ENCODE measurements at regions not wholly inside any gene's neighbourhood (a gene's known extent, or its start where the extent isn't known, plus 50 kb on each side); places are given as distances from the start of the nearest gene placed in this dataset.

DNA sequence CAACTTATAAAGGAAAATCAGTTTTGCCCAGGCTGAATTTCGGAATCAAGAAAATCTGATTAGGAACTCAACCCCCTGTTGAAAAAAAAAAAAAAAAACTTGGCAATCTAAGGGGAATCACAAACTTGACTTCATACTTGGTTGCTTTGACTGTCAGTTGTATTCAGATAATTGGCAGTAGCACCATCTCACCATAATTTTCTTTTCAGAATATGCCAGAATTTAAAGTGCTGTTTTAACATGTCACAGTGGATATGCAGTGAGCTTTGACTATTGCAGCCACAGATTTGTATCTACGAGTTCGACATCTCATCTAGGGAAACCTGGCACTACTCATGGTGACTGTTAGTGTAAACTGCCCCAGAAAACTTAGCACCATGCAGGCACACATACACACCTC is 761.4 kb upstream of the KLHL29 start:
- WGBS, 3 donors: 83 to 87% (median 84%) methylated on average over 3 of the region's 3 CpGs

DNA sequence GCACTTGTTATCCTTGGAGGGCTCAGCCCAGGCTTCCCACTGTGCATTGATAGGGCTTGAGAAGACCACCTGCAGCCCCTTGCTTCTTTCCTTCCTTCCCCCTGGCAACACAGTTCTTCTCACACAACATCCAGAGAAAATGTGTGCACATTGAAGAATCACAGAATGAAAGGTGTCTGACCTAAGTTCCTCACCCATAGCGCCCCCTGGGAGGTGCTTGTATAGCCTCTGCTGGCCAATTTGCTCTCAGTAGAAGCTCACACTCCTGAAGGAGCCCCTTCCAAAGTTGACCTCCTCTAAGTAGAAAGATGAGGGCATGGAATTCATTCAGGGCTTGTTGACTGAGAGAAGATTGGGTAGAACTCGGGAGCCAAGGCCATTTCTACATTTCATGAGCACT is 758.4 kb upstream of the KLHL29 start:
- WGBS, 3 donors: 46 to 51% (median 47%) methylated on average over 2 of the region's 2 CpGs
- intact Hi-C loops (cut with DNase I): no loop called here

More for the DNA sequence above, 761.4 kb upstream of the KLHL29 start:
- intact Hi-C loops (cut with DNase I): no loop called here
- TF ChIP-seq CTCF (IDR thresholded peaks at IDR 0.05): no peak
- Histone ChIP-seq H3K4me1 (no peaks in the 10 kb centered on the region), H3K4me3 (no peak overlapping the region), H3K9me3 (no peaks in the 10 kb centered on the region), H3K36me3 (ENCODE audit: insufficient read depth in 1 of 2, low read depth in 1 of 2) (no peaks in the 10 kb centered on the region), H3K27me3 (ENCODE audit: insufficient read depth in 3 of 3, low read length in 2 of 3) (no peaks in the 10 kb centered on the region), H3K27ac (no peak overlapping the region)
- ATAC-seq: no peak
- DNase-seq: no peak

DNA sequence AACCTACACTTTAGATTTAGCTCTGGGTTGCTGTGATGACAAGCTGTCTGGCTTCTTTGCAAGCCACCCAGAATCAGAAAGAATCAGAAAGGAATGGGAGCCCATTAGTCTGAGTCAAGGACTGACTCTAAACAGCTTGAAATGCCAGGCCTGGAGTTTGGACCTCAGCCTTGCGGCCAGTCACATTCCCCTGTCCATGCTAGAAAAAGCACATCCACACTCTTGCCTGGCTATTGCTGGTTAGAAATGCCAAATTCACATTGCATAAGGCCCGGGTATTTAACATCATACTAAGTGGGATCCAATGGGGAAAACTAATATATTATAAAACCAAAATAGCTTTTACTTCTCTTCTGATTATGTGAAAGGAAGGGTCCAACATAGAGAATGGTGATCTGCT is 756.8 kb upstream of the KLHL29 start:
- no peak overlapping the region for H3K4me3 ChIP-seq
- no peaks in the 10 kb centered on the region for H3K9me3 ChIP-seq
- H3K4me1 ChIP-seq: no peaks in the 10 kb centered on the region
- no peaks in the 10 kb centered on the region for H3K27me3 ChIP-seq (ENCODE audit: insufficient read depth in 3 of 3, low read length in 2 of 3)
- intact Hi-C loops (cut with DNase I): no loop called here
- DNase-seq (no peak), ATAC-seq (no peak)
- WGBS, 3 donors: 82 to 89% (median 88%) methylated on average over 2 of the region's 2 CpGs
- no peak for TF ChIP-seq CTCF (IDR thresholded peaks at IDR 0.05)
- no peaks in the 10 kb centered on the region for H3K36me3 ChIP-seq (ENCODE audit: insufficient read depth in 1 of 2, low read depth in 1 of 2)
- no peak overlapping the region for H3K27ac ChIP-seq

More for the DNA sequence above, 758.4 kb upstream of the KLHL29 start:
- Histone ChIP-seq H3K4me3 (no peak overlapping the region), H3K36me3 (ENCODE audit: insufficient read depth in 1 of 2, low read depth in 1 of 2) (no peaks in the 10 kb centered on the region), H3K4me1 (no peaks in the 10 kb centered on the region), H3K27me3 (ENCODE audit: insufficient read depth in 3 of 3, low read length in 2 of 3) (no peaks in the 10 kb centered on the region), H3K27ac (no peak overlapping the region), H3K9me3 (no peaks in the 10 kb centered on the region)
- no peak for DNase-seq
- no peak for TF ChIP-seq CTCF (IDR thresholded peaks at IDR 0.05)
- ATAC-seq: no peak

GRCh38 chr2:22628906-22629305 is 756.1 kb upstream of the KLHL29 start:
- Histone ChIP-seq H3K27me3 (ENCODE audit: insufficient read depth in 3 of 3, low read length in 2 of 3) (no peaks in the 10 kb centered on the region), H3K4me1 (no peaks in the 10 kb centered on the region), H3K27ac (no peak overlapping the region), H3K9me3 (no peaks in the 10 kb centered on the region), H3K36me3 (ENCODE audit: insufficient read depth in 1 of 2, low read depth in 1 of 2) (no peaks in the 10 kb centered on the region), H3K4me3 (no peak overlapping the region)
- intact Hi-C loops (cut with DNase I): no loop called here
- DNase-seq: no peak
- 67 to 81% (median 67%) methylated on average over 3 of the region's 3 CpGs for WGBS, 3 donors
- no peak for ATAC-seq
- TF ChIP-seq CTCF (IDR thresholded peaks at IDR 0.05): no peak

GRCh38 chr2:22634167-22634566 is 750.8 kb upstream of the KLHL29 start:
- H3K36me3 ChIP-seq (ENCODE audit: insufficient read depth in 1 of 2, low read depth in 1 of 2): no peaks in the 10 kb centered on the region
- no peak overlapping the region for H3K4me3 ChIP-seq
- no peaks in the 10 kb centered on the region for H3K9me3 ChIP-seq
- intact Hi-C loops (cut with DNase I): no loop called here
- no peaks in the 10 kb centered on the region for H3K4me1 ChIP-seq
- 83 to 91% (median 88%) methylated on average over 3 of the region's 3 CpGs for WGBS, 3 donors
- no peak for TF ChIP-seq CTCF (IDR thresholded peaks at IDR 0.05)
- H3K27ac ChIP-seq: no peak overlapping the region
- H3K27me3 ChIP-seq (ENCODE audit: insufficient read depth in 3 of 3, low read length in 2 of 3): no peaks in the 10 kb centered on the region
- DNase-seq: no peak
- no peak for ATAC-seq

Measured in psoas muscle (tissue), 7 donors.